ENCODE measurements at regions not wholly inside any gene's neighbourhood (a gene's known extent, or its start where the extent isn't known, plus 50 kb on each side); places are given as distances from the start of the nearest gene placed in this dataset.

- TF ChIP-seq POLR2AphosphoS5 (IDR thresholded peaks at IDR 0.05; ENCODE audit: low read depth) (no peak), GABPA (IDR thresholded peaks at IDR 0.05; ENCODE audit: low read depth) (no peak), CTCF (IDR thresholded peaks at IDR 0.05; ENCODE audit: insufficient read depth, low read length) (no peak), REST (IDR thresholded peaks at IDR 0.05; ENCODE audit: insufficient replicate concordance, low read depth) (no peak), SPI1 (IDR thresholded peaks at IDR 0.05; ENCODE audit: borderline replicate concordance, low read depth) (no peak)
- no peak overlapping the region for H3K4me3 ChIP-seq (replicated peaks; ENCODE audit: insufficient read depth, low read length)
Measured at GRCh38 chr10:3593611-3594010, 191.4 kb downstream of the KLF6 start.

GRCh38 chr10:3592424-3592823 is 192.6 kb downstream of the KLF6 start:
- TF ChIP-seq POLR2AphosphoS5 (IDR thresholded peaks at IDR 0.05; ENCODE audit: low read depth) (no peak), REST (IDR thresholded peaks at IDR 0.05; ENCODE audit: insufficient replicate concordance, low read depth) (no peak), GABPA (IDR thresholded peaks at IDR 0.05; ENCODE audit: low read depth) (no peak)
- Histone ChIP-seq H3K4me3 (replicated peaks; ENCODE audit: insufficient read depth, low read length) (no peak overlapping the region), H3K27ac (replicated peaks) (no peak overlapping the region), H3K27me3 (ENCODE audit: insufficient read depth, poor library complexity, severe bottlenecking) (no peaks in the 10 kb centered on the region)
- DNase-seq (ENCODE audit: low read depth in 1 of 2, low spot score in 1 of 2), result no peak

More at GRCh38 chr10:3593611-3594010, 191.4 kb downstream of the KLF6 start:
- DNase-seq (ENCODE audit: low read depth in 1 of 2, low spot score in 1 of 2), result no peak
- no peaks in the 10 kb centered on the region for H3K27me3 ChIP-seq (ENCODE audit: insufficient read depth, poor library complexity, severe bottlenecking)
- H3K27ac ChIP-seq (replicated peaks), result no peak overlapping the region

- Histone ChIP-seq H3K27me3 (ENCODE audit: insufficient read depth, poor library complexity, severe bottlenecking) (no peaks in the 10 kb centered on the region), H3K27ac (replicated peaks) (no peak overlapping the region), H3K4me3 (replicated peaks; ENCODE audit: insufficient read depth, low read length) (no peak overlapping the region)
- TF ChIP-seq GABPA (IDR thresholded peaks at IDR 0.05; ENCODE audit: low read depth), result no peak
- no peak for TF ChIP-seq POLR2AphosphoS5 (IDR thresholded peaks at IDR 0.05; ENCODE audit: low read depth)
- TF ChIP-seq SPI1 (IDR thresholded peaks at IDR 0.05; ENCODE audit: borderline replicate concordance, low read depth), result no peak
- TF ChIP-seq CTCF (IDR thresholded peaks at IDR 0.05; ENCODE audit: insufficient read depth, low read length), result no peak
- TF ChIP-seq REST (IDR thresholded peaks at IDR 0.05; ENCODE audit: insufficient replicate concordance, low read depth), result no peak
- DNase-seq (ENCODE audit: low read depth in 1 of 2, low spot score in 1 of 2), result no peak
Measured at GRCh38 chr10:3588816-3589215, 196.2 kb downstream of the KLF6 start.
